ENCODE measurements at regions not wholly inside any gene's neighbourhood (a gene's known extent, or its start where the extent isn't known, plus 50 kb on each side); places are given as distances from the start of the nearest gene placed in this dataset.

GRCh38 chr15:93247466-93248121 is 158.6 kb upstream of the RGMA start:
- Mint-ChIP-seq H3K9me3 (peaks cover 43% of the 10 kb centered on the region), H3K4me1 (ENCODE audit: low read depth) (no peaks in the 10 kb centered on the region), H3K27ac (no peak overlapping the region), H3K4me3 (no peak overlapping the region), H3K27me3 (ENCODE audit: insufficient read depth) (no peaks in the 10 kb centered on the region; the same call in none of the 2 replicates), H3K36me3 (ENCODE audit: low read depth) (no peaks in the 10 kb centered on the region)
- TF ChIP-seq CTCF (IDR thresholded peaks at IDR 0.05), result no peak
- no peak for DNase-seq

- Mint-ChIP-seq H3K4me1 (ENCODE audit: low read depth) (no peaks in the 10 kb centered on the region), H3K36me3 (ENCODE audit: low read depth) (no peaks in the 10 kb centered on the region; the same call in 1 of the 2 replicates), H3K4me3 (no peak overlapping the region), H3K9me3 (peaks cover 43% of the 10 kb centered on the region), H3K27me3 (ENCODE audit: insufficient read depth) (no peaks in the 10 kb centered on the region; the same call in none of the 2 replicates), H3K27ac (no peak overlapping the region)
- no peak for DNase-seq
- TF ChIP-seq CTCF (IDR thresholded peaks at IDR 0.05), result no peak
Observed at GRCh38 chr15:93246266-93247242, 157.5 kb upstream of the RGMA start.

- H3K9me3 Mint-ChIP-seq, result peaks cover 43% of the 10 kb centered on the region
- no peak overlapping the region for H3K4me3 Mint-ChIP-seq
- H3K27ac Mint-ChIP-seq, result no peak overlapping the region
- no peak for TF ChIP-seq CTCF (IDR thresholded peaks at IDR 0.05)
- H3K36me3 Mint-ChIP-seq (ENCODE audit: low read depth), result no peaks in the 10 kb centered on the region; the same call in 1 of the 2 replicates
- DNase-seq, result no peak
- H3K27me3 Mint-ChIP-seq (ENCODE audit: insufficient read depth), result no peaks in the 10 kb centered on the region; the same call in none of the 2 replicates
- no peaks in the 10 kb centered on the region for H3K4me1 Mint-ChIP-seq (ENCODE audit: low read depth)
Observed at GRCh38 chr15:93245661-93246042, 156.6 kb upstream of the RGMA start.

- no peak for TF ChIP-seq CTCF (IDR thresholded peaks at IDR 0.05)
- no peaks in the 10 kb centered on the region; the same call in 1 of the 2 replicates for H3K36me3 Mint-ChIP-seq (ENCODE audit: low read depth)
- peaks cover 43% of the 10 kb centered on the region for H3K9me3 Mint-ChIP-seq
- no peaks in the 10 kb centered on the region; the same call in none of the 2 replicates for H3K27me3 Mint-ChIP-seq (ENCODE audit: insufficient read depth)
- no peaks in the 10 kb centered on the region for H3K4me1 Mint-ChIP-seq (ENCODE audit: low read depth)
- no peak for DNase-seq
- H3K4me3 Mint-ChIP-seq, result no peak overlapping the region
- no peak overlapping the region for H3K27ac Mint-ChIP-seq
Observed at GRCh38 chr15:93244696-93245660, 156.0 kb upstream of the RGMA start.

- H3K4me3 Mint-ChIP-seq, result no peak overlapping the region
- no peaks in the 10 kb centered on the region; the same call in 1 of the 2 replicates for H3K36me3 Mint-ChIP-seq (ENCODE audit: low read depth)
Observed at GRCh38 chr15:93243573-93243972, 154.6 kb upstream of the RGMA start.

More at GRCh38 chr15:93243573-93243972, 154.6 kb upstream of the RGMA start:
- Mint-ChIP-seq H3K27ac (no peak overlapping the region), H3K27me3 (ENCODE audit: insufficient read depth) (no peaks in the 10 kb centered on the region; the same call in 1 of the 2 replicates), H3K9me3 (peaks cover 43% of the 10 kb centered on the region), H3K4me1 (ENCODE audit: low read depth) (no peaks in the 10 kb centered on the region)
- TF ChIP-seq CTCF (IDR thresholded peaks at IDR 0.05), result no peak
- DNase-seq, result no peak
